Naive B cell (primary cell): ENCODE measurements at regions not wholly inside any gene's neighbourhood (a gene's known extent, or its start where the extent isn't known, plus 50 kb on each side); places are given as distances from the start of the nearest gene placed in this dataset.
A peak's percentile ranks its signal among the peaks of the same experiment; 100 is the strongest.
"Not testable (repeated sequence)": the region's sequence is repeated elsewhere in the genome, so short reads cannot be mapped to it uniquely, and the experiment has no call there.

Source experiments
- ATAC-seq, 2 donors: fragments of 150-1000 bp; cut with Tn5 transposase; 2 replicates each; pipeline ENCODE4 v1.10.0; 2021; ENCODE audit warnings: low read depth in 2 of 2, mild to moderate bottlenecking in 2 of 2, moderate library complexity in 2 of 2
- DNase-seq: peaks from one replicate; pipeline ENCODE4 v3.0.0; 2022
- H3K27ac Mint-ChIP-seq, 6 donors: one replicate each; pipeline ENCODE4 v1.8.0; 2020 to 2022; ENCODE audit warnings: mild to moderate bottlenecking in 6 of 6, mixed read lengths in 6 of 6, moderate library complexity in 5 of 6, inconsistent platforms in 2 of 6
- H3K27me3 Mint-ChIP-seq, 3 donors: one replicate each; pipeline ENCODE4 v1.8.0; 2021 to 2022; ENCODE audit warnings: mixed read lengths in 3 of 3, mild to moderate bottlenecking in 1 of 3
- H3K36me3 Mint-ChIP-seq, 2 donors: one replicate each; pipeline ENCODE4 v1.8.0; 2020 to 2022; ENCODE audit warnings: mixed read lengths in 2 of 2, inconsistent platforms in 1 of 2, mild to moderate bottlenecking in 1 of 2
- H3K4me1 Mint-ChIP-seq, 3 donors: one replicate each; pipeline ENCODE4 v1.8.0; 2020 to 2022; ENCODE audit warnings: mixed read lengths in 3 of 3, inconsistent platforms in 1 of 3, mild to moderate bottlenecking in 1 of 3, moderate library complexity in 1 of 3
- H3K4me3 Mint-ChIP-seq, 8 donors: one replicate each; pipeline ENCODE4 v1.8.0; 2020 to 2022; ENCODE audit warnings: mild to moderate bottlenecking in 8 of 8, mixed read lengths in 8 of 8, moderate library complexity in 8 of 8, inconsistent platforms in 2 of 8
- H3K9me3 Mint-ChIP-seq, 7 donors: one replicate each; pipeline ENCODE4 v1.8.0; 2020 to 2022; ENCODE audit warnings: mixed read lengths in 7 of 7, mild to moderate bottlenecking in 5 of 7, inconsistent platforms in 2 of 7, moderate library complexity in 1 of 7

DNA sequence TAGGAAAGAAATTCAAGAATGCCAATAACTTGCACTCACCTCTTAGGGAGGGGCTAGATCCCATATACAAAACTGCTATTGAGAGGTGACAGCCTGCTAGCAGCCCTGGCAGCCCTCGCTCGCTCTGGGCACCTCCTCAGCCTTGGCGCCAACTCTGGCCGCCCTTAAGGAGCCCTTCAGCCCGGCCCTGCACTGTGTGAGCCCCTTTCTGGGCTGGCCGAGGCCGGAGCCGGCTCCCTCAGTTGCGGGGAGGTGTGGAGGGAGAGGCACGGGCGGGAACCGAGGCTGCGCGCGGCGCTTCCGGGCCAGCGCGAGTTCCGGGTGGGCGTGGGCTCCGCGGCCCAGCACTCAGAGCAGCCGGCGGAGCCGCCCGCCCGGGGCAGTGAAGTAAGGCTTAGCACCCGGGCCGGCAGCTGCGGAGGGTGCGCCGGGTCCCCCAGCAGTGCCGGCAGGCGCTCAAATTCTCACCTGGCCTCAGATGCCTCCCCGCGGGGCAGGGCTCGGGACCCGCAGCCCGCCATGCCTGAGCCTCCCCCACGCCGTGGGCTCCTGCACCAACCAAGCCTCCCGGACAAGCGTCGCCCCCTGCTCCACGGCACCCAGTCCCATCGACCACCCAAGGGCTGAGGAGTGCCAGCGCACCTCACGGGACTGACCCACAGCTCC lies 329.9 kb downstream of the FAM181B start:
- no peaks in the 10 kb centered on the region for H3K4me1 Mint-ChIP-seq
- H3K36me3 Mint-ChIP-seq = no peaks in the 10 kb centered on the region
- no peak overlapping the region for H3K4me3 Mint-ChIP-seq
- H3K27ac Mint-ChIP-seq = no peak overlapping the region
- H3K27me3 Mint-ChIP-seq = peaks cover 0 to 4% (median 0%) of the 10 kb centered on the region in 3 donors
- peaks cover 0 to 13% (median 1%) of the 10 kb centered on the region in 7 donors for H3K9me3 Mint-ChIP-seq
- DNase-seq (no peak), ATAC-seq (no peak)

GRCh38 chr11:82398300-82398815 lies 335.3 kb downstream of the FAM181B start:
- Mint-ChIP-seq H3K27me3 (no peaks in the 10 kb centered on the region), H3K27ac (no peak overlapping the region), H3K4me1 (no peaks in the 10 kb centered on the region), H3K4me3 (no peak overlapping the region), H3K9me3 (peaks cover 1 to 8% (median 7%) of the 10 kb centered on the region in 7 donors), H3K36me3 (no peaks in the 10 kb centered on the region)
- DNase-seq = no peak
- no peak for ATAC-seq

DNA sequence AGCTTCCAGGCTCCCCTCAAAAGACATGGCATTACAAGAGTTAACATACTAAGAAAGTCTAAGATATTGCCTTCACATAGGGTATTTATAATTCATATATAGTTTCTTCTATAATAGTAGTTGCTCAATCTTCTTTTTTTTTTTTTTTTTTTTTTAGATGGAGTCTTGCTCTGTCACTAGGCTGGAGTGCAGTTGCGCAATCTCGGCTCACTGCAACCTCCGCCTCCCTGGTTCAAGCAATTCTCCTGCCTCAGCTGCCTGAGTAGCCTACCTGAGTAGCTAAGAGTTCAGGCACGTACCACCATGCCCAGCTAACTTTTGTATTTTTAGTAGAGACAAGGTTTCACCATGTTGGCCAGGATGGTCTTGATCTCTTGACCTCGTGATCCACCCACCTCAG lies 337.0 kb downstream of the FAM181B start:
- H3K9me3 Mint-ChIP-seq = peaks cover 2 to 23% (median 11%) of the 10 kb centered on the region in 7 donors
- H3K4me1 Mint-ChIP-seq, H3K27me3 Mint-ChIP-seq, DNase-seq, ATAC-seq, H3K36me3 Mint-ChIP-seq, H3K27ac Mint-ChIP-seq, H3K4me3 Mint-ChIP-seq: not testable (repeated sequence)

- Mint-ChIP-seq H3K27ac (no peak overlapping the region), H3K36me3 (no peaks in the 10 kb centered on the region), H3K4me3 (no peak overlapping the region), H3K27me3 (no peaks in the 10 kb centered on the region), H3K4me1 (no peaks in the 10 kb centered on the region), H3K9me3 (peaks cover 0 to 14% (median 0%) of the 10 kb centered on the region in 7 donors)
- DNase-seq (no peak), ATAC-seq (no peak)
Observed at GRCh38 chr11:82384308-82384707, 349.4 kb downstream of the FAM181B start.

GRCh38 chr11:82373781-82374542 lies 359.7 kb downstream of the FAM181B start:
- H3K36me3 Mint-ChIP-seq = no peaks in the 10 kb centered on the region

DNA sequence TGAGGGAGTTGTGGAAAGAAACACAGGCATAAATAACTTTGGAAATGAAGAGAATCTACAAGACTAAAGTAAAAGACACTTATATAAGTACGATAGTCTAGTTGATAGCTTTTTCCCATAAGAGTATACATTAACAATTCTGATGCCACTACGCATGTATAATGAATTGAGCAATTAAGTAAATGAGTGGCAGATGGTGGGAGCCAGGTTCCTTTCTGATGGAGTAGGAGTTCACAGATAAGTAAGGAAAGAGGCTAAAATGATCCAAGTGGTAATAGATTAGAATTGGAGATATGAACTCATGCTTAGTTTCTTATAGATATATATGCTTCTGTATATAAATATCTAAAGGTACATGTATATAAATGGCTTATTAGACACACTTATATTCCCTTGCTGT lies 368.3 kb downstream of the FAM181B start:
- no peak overlapping the region for H3K27ac Mint-ChIP-seq
- peaks cover 0 to 9% (median 0%) of the 10 kb centered on the region in 7 donors for H3K9me3 Mint-ChIP-seq
- DNase-seq (no peak), ATAC-seq (no peak)
- no peaks in the 10 kb centered on the region for H3K36me3 Mint-ChIP-seq
- no peaks in the 10 kb centered on the region for H3K27me3 Mint-ChIP-seq
- H3K4me1 Mint-ChIP-seq = no peaks in the 10 kb centered on the region
- no peak overlapping the region for H3K4me3 Mint-ChIP-seq

More at GRCh38 chr11:82373781-82374542, 359.7 kb downstream of the FAM181B start:
- Mint-ChIP-seq H3K9me3 (peaks cover 0 to 4% (median 0%) of the 10 kb centered on the region in 7 donors), H3K27ac (no peak overlapping the region), H3K4me3 (no peak overlapping the region), H3K4me1 (no peaks in the 10 kb centered on the region), H3K27me3 (no peaks in the 10 kb centered on the region)
- no peak for DNase-seq
- no peak for ATAC-seq

- H3K27ac Mint-ChIP-seq = peak overlapping the region in 1 of 6 donors; percentile 22
- H3K36me3 Mint-ChIP-seq = no peaks in the 10 kb centered on the region
- no peaks in the 10 kb centered on the region for H3K27me3 Mint-ChIP-seq
- H3K4me3 Mint-ChIP-seq = no peak overlapping the region
- H3K4me1 Mint-ChIP-seq = no peaks in the 10 kb centered on the region
- ATAC-seq (no peak), DNase-seq (no peak)
- H3K9me3 Mint-ChIP-seq = peaks cover 0 to 6% (median 3%) of the 10 kb centered on the region in 7 donors
Observed at GRCh38 chr11:82356316-82356715, 377.3 kb downstream of the FAM181B start.

DNA sequence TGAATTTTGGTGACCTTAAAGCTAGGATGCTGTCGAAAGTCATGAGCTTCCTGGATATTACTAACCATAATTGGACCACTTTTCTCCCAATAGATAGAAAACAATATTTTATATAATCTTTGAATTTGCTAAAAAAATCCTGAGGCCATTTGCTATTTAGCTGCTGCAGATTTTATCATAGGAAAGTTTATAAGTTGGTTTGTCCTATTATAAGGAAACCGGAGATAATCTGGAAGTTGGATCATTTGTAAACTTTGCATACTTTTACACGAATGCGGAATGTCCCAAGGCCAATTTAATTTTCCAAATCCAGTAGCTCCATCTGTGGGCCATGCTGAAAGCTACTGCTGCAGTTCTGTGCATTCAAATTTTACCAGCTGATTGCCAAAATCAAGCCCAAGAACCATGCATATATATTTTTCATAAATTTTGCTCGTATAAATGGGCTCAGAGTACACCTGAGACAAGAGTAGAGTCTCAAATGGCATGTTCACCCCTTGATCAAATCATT lies 378.3 kb downstream of the FAM181B start:
- no peak overlapping the region for H3K27ac Mint-ChIP-seq
- H3K9me3 Mint-ChIP-seq = peaks cover 0 to 6% (median 3%) of the 10 kb centered on the region in 7 donors
- no peaks in the 10 kb centered on the region for H3K36me3 Mint-ChIP-seq
- ATAC-seq (no peak), DNase-seq (no peak)
- no peaks in the 10 kb centered on the region for H3K4me1 Mint-ChIP-seq
- no peak overlapping the region for H3K4me3 Mint-ChIP-seq
- H3K27me3 Mint-ChIP-seq = no peaks in the 10 kb centered on the region

DNA sequence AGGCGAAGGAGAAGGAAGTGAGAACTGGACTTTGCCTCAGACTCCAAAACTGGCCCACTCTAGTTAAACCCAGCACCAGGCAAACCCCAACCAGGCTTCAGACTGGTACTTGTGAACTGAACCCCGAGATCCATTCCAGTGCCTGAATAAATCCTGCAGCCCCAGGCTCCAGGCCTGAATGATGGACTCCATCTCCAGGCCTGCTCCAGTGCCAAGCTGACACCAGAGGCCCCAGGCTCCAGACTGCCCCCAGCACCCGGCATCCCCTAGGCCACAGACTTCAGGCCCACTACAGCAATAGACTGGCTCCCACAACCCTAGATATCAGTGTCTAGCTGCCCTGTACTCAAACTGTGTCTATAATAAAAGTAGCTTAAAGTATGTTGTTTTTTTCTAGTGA lies 406.8 kb downstream of the FAM181B start:
- no peaks in the 10 kb centered on the region for H3K36me3 Mint-ChIP-seq
- H3K9me3 Mint-ChIP-seq = no peaks in the 10 kb centered on the region
- H3K27ac Mint-ChIP-seq = no peak overlapping the region
- H3K4me1 Mint-ChIP-seq = no peaks in the 10 kb centered on the region
- H3K4me3 Mint-ChIP-seq = no peak overlapping the region
- peaks cover 0 to 4% (median 0%) of the 10 kb centered on the region in 3 donors for H3K27me3 Mint-ChIP-seq
- DNase-seq (no peak), ATAC-seq (no peak)

DNA sequence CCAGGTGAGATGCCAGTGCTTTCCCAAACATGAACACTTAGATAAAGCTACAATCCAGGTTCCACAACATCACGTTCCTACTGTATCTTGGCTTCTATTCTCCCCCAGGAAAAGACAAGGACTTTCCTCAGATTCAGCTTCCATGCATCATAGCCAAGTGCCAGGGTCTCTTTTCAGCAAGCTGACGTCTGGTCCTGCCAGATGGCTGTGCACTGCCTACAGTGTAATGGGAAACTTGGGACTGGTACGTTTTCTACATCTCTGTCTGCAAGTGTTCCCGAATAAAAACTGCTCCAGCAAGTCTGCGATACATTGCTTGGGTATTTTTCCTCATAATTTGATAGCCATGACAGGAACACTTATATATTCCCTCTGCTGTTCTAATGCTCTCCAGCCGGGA lies 412.5 kb downstream of the FAM181B start:
- Mint-ChIP-seq H3K9me3 (peaks cover 0 to 3% (median 0%) of the 10 kb centered on the region in 7 donors), H3K27ac (no peak overlapping the region), H3K4me3 (no peak overlapping the region), H3K36me3 (no peaks in the 10 kb centered on the region), H3K4me1 (no peaks in the 10 kb centered on the region), H3K27me3 (peaks cover 0 to 3% (median 0%) of the 10 kb centered on the region in 3 donors)
- no peak for DNase-seq
- ATAC-seq = no peak

- Mint-ChIP-seq H3K27ac (no peak overlapping the region), H3K4me1 (no peaks in the 10 kb centered on the region), H3K36me3 (no peaks in the 10 kb centered on the region), H3K4me3 (no peak overlapping the region), H3K27me3 (peaks cover 0 to 1% (median 0%) of the 10 kb centered on the region in 3 donors), H3K9me3 (peaks cover 0 to 9% (median 0%) of the 10 kb centered on the region in 7 donors)
- ATAC-seq (no peak), DNase-seq (no peak)
Observed at GRCh38 chr11:82315093-82315492, 418.6 kb downstream of the FAM181B start.

GRCh38 chr11:82308979-82309378 lies 424.7 kb downstream of the FAM181B start:
- no peak overlapping the region for H3K27ac Mint-ChIP-seq

GRCh38 chr11:82305123-82305522 lies 428.5 kb downstream of the FAM181B start:
- ATAC-seq (no peak), DNase-seq (no peak)
- no peaks in the 10 kb centered on the region for H3K4me1 Mint-ChIP-seq
- no peaks in the 10 kb centered on the region for H3K27me3 Mint-ChIP-seq
- no peaks in the 10 kb centered on the region for H3K36me3 Mint-ChIP-seq
- H3K27ac Mint-ChIP-seq = no peak overlapping the region
- H3K9me3 Mint-ChIP-seq = no peaks in the 10 kb centered on the region
- no peak overlapping the region for H3K4me3 Mint-ChIP-seq

More at GRCh38 chr11:82308979-82309378, 424.7 kb downstream of the FAM181B start:
- no peaks in the 10 kb centered on the region for H3K27me3 Mint-ChIP-seq
- H3K9me3 Mint-ChIP-seq = peaks cover 0 to 6% (median 0%) of the 10 kb centered on the region in 7 donors
- H3K4me3 Mint-ChIP-seq = no peak overlapping the region
- ATAC-seq = no peak
- no peaks in the 10 kb centered on the region for H3K4me1 Mint-ChIP-seq
- H3K36me3 Mint-ChIP-seq = no peaks in the 10 kb centered on the region
- DNase-seq = no peak

DNA sequence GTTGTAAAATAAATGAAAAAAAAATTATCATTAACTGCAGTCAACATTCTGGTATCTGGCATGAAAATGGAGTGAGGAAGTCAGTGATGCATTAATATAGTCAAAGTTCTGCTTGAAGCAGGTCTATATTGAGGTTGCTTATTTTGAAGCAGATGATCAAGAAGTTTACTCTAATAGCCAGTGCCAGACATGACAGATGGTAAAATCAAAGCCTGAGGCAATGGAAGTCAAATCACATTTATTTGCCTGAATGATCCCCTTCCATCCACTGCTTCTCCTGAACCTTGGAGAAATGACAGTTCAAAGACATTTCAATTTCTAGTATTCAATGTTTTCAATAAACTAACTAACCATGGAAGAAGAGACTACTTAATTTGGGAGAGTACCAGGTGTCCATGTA lies 430.0 kb downstream of the FAM181B start:
- Mint-ChIP-seq H3K27ac (no peak overlapping the region), H3K9me3 (no peaks in the 10 kb centered on the region), H3K27me3 (no peaks in the 10 kb centered on the region), H3K4me3 (no peak overlapping the region), H3K36me3 (no peaks in the 10 kb centered on the region), H3K4me1 (no peaks in the 10 kb centered on the region)
- ATAC-seq (no peak), DNase-seq (no peak)
